Testis (tissue), 2 donors: ENCODE measurements at regions not wholly inside any gene's neighbourhood (a gene's known extent, or its start where the extent isn't known, plus 50 kb on each side); places are given as distances from the start of the nearest gene placed in this dataset.

ENCODE experiments used
- DNase-seq: peaks from one replicate; pipeline ENCODE4 v3.0.0-alpha.2; 2019
- H3K27ac ChIP-seq, 2 donors: fragments of 200-600 bp; sonication (generic); one replicate each; pipeline ENCODE4 v1.5.1; 2019
- H3K27me3 ChIP-seq: fragments of 200-600 bp; sonication (generic); one replicate; pipeline ENCODE4 v1.5.1; 2019
- H3K36me3 ChIP-seq: fragments of 200-600 bp; sonication (generic); one replicate; pipeline ENCODE4 v1.5.1; 2017; ENCODE audit warnings: low read depth; ENCODE audit errors: missing control alignments
- H3K4me1 ChIP-seq: fragments of 200-600 bp; sonication (generic); one replicate; pipeline ENCODE4 v1.5.1; 2019
- H3K4me3 ChIP-seq, 2 donors: fragments of 200-600 bp; sonication (generic); one replicate each; pipeline ENCODE4 v1.5.1; 2017 to 2019
- H3K9me3 ChIP-seq: fragments of 200-600 bp; sonication (generic); one replicate; pipeline ENCODE4 v1.5.1; 2017
- POLR2A ChIP-seq: fragments of 450-650 bp; IDR thresholded peaks from one replicate; pipeline ENCODE4 v1.6.1; 2017; ENCODE audit warnings: antibody characterized with exemption, mild to moderate bottlenecking, moderate library complexity
- WGBS, 2 donors: methylation state at CpG; one replicate each; pipeline ENCODE4 v1.1.5; 2018; 5-methylcytosine and 5-hydroxymethylcytosine counted together
- intact Hi-C: fragments of 100-400 bp; cut with DNase I; formaldehyde crosslinking; loops from one replicate; pipeline ENCODE4 v1.15.1; 2023; ENCODE audit warnings: low total_unique reads
- TF ChIP-seq, protein P1 (sequence below), 3 experiments: fragments of 450-650 bp in 2 of 3; fragments of 200-600 bp in 1 of 3; sonication (generic) in 1 of 3; IDR thresholded peaks; one replicate each; pipeline ENCODE4 v1.5.1; 2016 to 2019; ENCODE audit warnings: antibody characterized with exemption in 3 of 3, mild to moderate bottlenecking in 2 of 3, moderate library complexity in 1 of 3

DNA sequence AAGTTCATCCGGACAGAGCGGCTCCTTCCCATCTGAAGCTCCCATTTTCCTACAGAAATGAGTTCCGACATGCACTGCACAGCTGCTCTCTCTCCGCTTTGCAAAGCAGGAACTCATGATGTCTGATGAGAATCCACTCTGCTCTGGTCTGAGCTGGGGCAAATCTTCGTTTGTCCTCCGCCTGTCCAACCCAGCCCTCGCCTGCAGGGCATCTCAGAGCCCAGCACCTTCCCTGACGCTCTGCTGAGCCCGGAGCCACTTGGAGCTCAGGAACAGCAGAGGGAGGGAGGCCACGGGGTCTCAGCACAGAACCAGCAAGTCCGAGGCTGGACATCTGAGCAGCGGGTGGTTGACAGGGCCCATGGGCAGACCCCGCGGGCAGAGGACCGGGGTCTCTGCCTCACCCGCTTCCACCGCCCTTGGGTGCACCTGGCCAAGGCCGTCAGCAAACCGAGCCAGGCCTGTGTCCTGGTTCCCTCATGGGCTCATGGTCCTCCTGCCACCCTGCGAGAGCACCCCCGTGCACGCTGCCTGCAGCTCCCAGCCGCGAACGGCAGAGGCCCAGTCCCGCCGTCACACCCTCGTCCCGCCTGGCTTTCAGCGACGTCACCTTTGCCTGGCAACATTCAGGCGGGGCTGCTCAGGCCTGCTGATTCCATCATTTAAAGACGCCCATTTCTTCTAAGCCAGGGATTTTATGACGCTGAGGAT is 78.5 kb upstream of the BHLHE23 start:
- intact Hi-C loops, result no loop called here
- DNase-seq, result no peak
- Histone ChIP-seq H3K9me3 (no peaks in the 10 kb centered on the region), H3K27ac (no peak overlapping the region), H3K4me1 (no peaks in the 10 kb centered on the region), H3K27me3 (no peaks in the 10 kb centered on the region), H3K36me3 (no peaks in the 10 kb centered on the region), H3K4me3 (no peak overlapping the region)
- TF ChIP-seq POLR2A, result no peak
- WGBS, 2 donors, result 71 to 72% methylated on average over 26 to 34 of the region's 34 CpGs

DNA sequence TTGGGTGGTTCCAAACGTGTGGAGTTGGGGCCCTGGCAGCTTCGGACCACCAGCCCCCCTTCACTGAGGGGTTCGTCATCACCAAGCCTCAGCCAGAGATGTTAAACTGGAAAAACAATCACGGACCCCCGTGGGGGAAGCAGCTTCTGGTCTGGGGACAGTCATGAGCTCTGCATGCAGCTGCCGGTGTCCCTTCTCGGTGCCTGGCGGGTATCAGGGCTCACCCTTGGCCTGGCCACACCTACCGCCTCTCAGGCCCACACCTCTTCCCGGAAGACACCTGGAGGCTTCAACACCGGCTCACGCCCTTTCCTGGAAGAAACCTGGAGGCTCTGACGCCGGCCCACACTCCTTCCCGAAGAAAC is 77.8 kb upstream of the BHLHE23 start:
- DNase-seq, result no peak

DNA sequence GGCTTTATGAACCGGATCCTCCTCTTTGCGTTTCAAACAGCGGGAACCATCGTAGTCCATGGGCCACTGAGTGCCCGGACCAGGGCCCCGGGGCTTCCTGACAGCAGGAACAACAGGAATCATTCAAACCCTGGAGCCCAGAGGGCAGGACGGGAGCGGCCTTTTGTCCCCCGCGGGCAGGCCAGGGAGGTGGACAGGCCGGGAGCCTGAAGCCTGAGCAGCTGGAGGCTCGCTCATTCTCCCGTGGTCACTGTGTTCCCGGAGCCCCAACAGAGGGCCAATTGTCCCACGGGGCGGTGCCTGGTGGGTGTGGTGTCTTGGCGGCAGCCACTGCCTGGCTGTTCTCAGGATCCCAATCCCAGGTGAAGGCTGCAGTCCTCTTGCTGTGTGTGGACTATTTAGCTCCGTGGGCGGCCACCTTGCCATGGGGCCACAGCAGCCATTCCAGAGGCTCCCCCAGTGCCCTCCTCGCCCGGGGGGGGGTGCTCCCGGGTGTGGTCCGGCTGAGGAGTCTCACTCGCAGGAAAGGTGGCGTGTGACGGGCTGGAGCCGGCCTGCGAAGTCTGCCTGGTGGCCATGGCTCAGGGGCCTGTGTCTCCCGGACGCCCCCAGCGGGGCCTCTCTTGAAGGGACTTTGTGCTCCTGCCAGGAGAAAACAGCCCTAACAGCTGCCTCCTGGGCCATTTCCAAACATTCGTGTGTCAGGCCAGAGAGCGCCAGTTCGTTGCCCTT is 77.2 kb upstream of the BHLHE23 start:
- TF ChIP-seq, protein P1, sequence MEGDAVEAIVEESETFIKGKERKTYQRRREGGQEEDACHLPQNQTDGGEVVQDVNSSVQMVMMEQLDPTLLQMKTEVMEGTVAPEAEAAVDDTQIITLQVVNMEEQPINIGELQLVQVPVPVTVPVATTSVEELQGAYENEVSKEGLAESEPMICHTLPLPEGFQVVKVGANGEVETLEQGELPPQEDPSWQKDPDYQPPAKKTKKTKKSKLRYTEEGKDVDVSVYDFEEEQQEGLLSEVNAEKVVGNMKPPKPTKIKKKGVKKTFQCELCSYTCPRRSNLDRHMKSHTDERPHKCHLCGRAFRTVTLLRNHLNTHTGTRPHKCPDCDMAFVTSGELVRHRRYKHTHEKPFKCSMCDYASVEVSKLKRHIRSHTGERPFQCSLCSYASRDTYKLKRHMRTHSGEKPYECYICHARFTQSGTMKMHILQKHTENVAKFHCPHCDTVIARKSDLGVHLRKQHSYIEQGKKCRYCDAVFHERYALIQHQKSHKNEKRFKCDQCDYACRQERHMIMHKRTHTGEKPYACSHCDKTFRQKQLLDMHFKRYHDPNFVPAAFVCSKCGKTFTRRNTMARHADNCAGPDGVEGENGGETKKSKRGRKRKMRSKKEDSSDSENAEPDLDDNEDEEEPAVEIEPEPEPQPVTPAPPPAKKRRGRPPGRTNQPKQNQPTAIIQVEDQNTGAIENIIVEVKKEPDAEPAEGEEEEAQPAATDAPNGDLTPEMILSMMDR (IDR thresholded peaks at IDR 0.05), result no peak
- no peak for TF ChIP-seq POLR2A
- Histone ChIP-seq H3K4me3 (no peak overlapping the region), H3K27ac (no peak overlapping the region), H3K27me3 (no peaks in the 10 kb centered on the region), H3K4me1 (no peaks in the 10 kb centered on the region), H3K36me3 (no peaks in the 10 kb centered on the region), H3K9me3 (no peaks in the 10 kb centered on the region)
- no peak for DNase-seq
- 75 to 80% methylated on average over 7 to 34 of the region's 34 CpGs for WGBS, 2 donors
- intact Hi-C loops, result no loop called here

More for the DNA sequence above, 77.8 kb upstream of the BHLHE23 start:
- intact Hi-C loops, result no loop called here
- Histone ChIP-seq H3K4me1 (no peaks in the 10 kb centered on the region), H3K27me3 (no peaks in the 10 kb centered on the region), H3K36me3 (no peaks in the 10 kb centered on the region), H3K4me3 (no peak overlapping the region), H3K27ac (no peak overlapping the region), H3K9me3 (no peaks in the 10 kb centered on the region)
- 65 to 85% methylated on average over 11 to 15 of the region's 15 CpGs for WGBS, 2 donors
- no peak for TF ChIP-seq POLR2A
- TF ChIP-seq, protein P1 (IDR thresholded peaks at IDR 0.05), result no peak

DNA sequence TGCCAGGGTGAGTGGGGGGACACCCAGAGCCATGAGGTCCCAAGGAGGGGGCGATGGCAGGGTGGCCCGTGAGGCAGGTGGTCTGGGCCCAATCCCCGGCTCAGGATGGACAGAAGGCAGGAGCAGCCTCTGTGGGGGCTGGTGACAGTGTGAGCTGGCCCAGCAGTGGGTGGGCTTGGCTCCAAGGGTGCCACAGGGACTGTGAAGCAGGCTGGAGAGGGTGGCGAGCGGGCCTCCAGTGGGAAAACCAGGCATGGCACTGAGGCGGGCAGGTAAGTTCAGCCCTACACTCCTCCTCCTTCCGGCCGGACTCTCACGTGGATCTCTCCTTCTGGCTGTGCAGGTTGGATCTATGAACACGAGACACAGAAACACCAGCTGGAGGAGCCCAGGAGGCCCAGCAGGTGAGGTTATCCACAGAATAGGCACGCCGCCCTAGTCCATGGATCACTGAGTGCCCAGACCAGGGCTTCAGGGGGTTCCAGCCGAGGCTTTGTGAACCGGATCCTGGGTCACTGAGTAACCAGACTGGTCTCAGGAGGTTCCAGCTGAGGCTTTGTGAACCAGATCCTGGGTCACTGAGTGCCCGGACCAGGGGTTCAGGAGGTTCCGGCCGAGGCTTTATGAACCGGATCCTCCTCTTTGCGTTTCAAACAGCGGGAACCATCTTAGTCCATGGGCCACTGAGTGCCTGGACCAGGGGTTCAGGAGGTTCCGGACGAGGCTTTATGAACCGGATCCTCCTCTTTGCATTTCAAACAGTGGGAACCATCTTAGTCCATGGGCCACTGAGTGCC is 76.4 kb upstream of the BHLHE23 start:
- TF ChIP-seq, protein P1 (IDR thresholded peaks at IDR 0.05), result no peak
- TF ChIP-seq POLR2A, result no peak
- no peak overlapping the region for H3K27ac ChIP-seq
- DNase-seq, result no peak
- H3K36me3 ChIP-seq, result no peaks in the 10 kb centered on the region
- H3K4me3 ChIP-seq, result no peak overlapping the region
- intact Hi-C loops, result no loop called here
- no peaks in the 10 kb centered on the region for H3K9me3 ChIP-seq
- no peaks in the 10 kb centered on the region for H3K4me1 ChIP-seq
- no peaks in the 10 kb centered on the region for H3K27me3 ChIP-seq
- 84 to 86% methylated on average over 11 to 23 of the region's 23 CpGs for WGBS, 2 donors

DNA sequence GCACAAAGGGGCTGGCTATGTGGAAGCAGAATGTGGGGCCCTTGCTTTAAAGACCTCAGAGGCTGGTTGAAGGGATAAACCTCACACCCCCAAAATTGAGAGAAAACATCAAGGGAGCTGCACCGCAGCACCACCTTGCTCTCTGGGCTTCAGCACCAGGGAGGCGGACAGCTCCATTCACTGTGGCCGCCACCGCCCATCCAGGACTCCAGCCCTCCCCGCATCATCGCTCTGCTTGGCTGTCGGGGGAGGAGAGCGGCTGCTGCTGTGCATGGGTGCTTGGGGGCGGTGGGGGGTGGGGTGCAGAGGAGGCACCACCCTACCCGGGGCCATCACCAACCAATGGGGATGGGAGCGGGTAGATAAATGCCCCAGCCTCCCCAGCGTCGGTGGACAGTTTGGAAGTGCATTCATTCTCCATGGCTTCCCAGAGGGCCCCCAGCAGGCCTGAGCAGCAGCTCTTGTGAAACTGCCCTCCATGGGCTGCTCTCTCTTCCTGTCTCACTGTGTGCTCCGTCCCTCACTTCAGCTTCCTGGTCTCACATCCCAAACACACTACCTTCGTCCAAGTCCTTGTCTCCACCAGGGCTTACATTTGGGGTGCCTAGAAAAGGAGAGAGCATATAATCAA is 75.7 kb upstream of the BHLHE23 start:
- TF ChIP-seq POLR2A, result no peak
- TF ChIP-seq, protein P1 (IDR thresholded peaks at IDR 0.05), result no peak
- Histone ChIP-seq H3K36me3 (no peaks in the 10 kb centered on the region), H3K4me3 (no peak overlapping the region), H3K4me1 (no peaks in the 10 kb centered on the region), H3K27ac (no peak overlapping the region), H3K9me3 (no peaks in the 10 kb centered on the region), H3K27me3 (no peaks in the 10 kb centered on the region)
- WGBS, 2 donors, result 20 to 63% methylated on average over 9 to 14 of the region's 15 CpGs
- intact Hi-C loops, result no loop called here
- peak; percentile 71 for DNase-seq
